ENCODE measurements at regions not wholly inside any gene's neighbourhood (a gene's known extent, or its start where the extent isn't known, plus 50 kb on each side); places are given as distances from the start of the nearest gene placed in this dataset.

DNA sequence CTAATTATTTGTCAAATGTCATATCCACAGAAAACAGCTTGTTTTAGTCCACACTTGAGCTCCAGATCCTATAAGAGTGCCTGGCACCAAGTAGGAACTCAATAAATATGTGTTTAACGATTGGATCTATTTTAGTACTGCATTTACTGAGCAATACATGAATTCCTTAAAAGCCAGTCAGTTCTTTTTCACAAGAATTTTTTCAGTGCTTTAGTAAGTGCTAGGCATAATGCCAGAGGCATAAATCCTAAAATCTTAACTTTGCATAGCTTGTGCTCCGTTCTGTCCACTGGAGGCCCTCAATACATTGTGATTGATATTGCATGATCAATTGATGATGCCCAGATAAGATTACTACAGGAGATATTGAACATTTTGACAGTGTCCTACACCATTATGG, 67.3 kb upstream of the PCSK5 start:
- DNase-seq (no peak), ATAC-seq (ENCODE audit: low read depth) (no peak)
- H2BK15ac ChIP-seq (ENCODE audit: low read depth, low read length), result no peak overlapping the region
- no peak overlapping the region for H3K4ac ChIP-seq (ENCODE audit: low read depth, low read length)
- BruUV-seq (replicated peaks), result no TSS peak
- H3K56ac ChIP-seq (ENCODE audit: extremely low read depth, insufficient read depth, low read length), result no peak overlapping the region
- CTCF ChIA-PET, result no interaction called here
- no peak overlapping the region for H3K23ac ChIP-seq (ENCODE audit: low read depth, low read length)
- no peak overlapping the region for H4K5ac ChIP-seq (ENCODE audit: low read depth, low read length)
- H3K9me1 ChIP-seq (ENCODE audit: insufficient read depth, low read length), result no peaks in the 10 kb centered on the region
- dilution Hi-C loops (cut with HindIII; ENCODE audit: low sequenced_read_pairs, unreplicated experiment), result no loop called here
- H3K4me1 ChIP-seq (ENCODE audit: control insufficient read depth, insufficient read depth, low read length), result no peaks in the 10 kb centered on the region
- no peak overlapping the region for H4K91ac ChIP-seq (ENCODE audit: insufficient read depth, low read depth, low read length)
- no peak overlapping the region for H2AK9ac ChIP-seq (replicated peaks; ENCODE audit: low read depth, low read length, poor library complexity)
- no peak overlapping the region for H3K18ac ChIP-seq (ENCODE audit: low read depth, low read length)
- H3K27ac ChIP-seq (ENCODE audit: insufficient read depth, low read length), result no peak overlapping the region
- TF ChIP-seq CEBPB (IDR thresholded peaks at IDR 0.05; ENCODE audit: low read depth, low read length), result no peak
- TF ChIP-seq SMC3 (IDR thresholded peaks at IDR 0.05; ENCODE audit: low read depth, low read length), result no peak
- no peak for TF ChIP-seq RFX5 (IDR thresholded peaks at IDR 0.05; ENCODE audit: low read depth, low read length)
- H2BK5ac ChIP-seq (ENCODE audit: low read depth, low read length, poor library complexity, severe bottlenecking), result no peak overlapping the region
- H2AK5ac ChIP-seq (ENCODE audit: low read depth, low read length), result no peak overlapping the region
- H3K9ac ChIP-seq (ENCODE audit: low read depth, low read length), result no peak overlapping the region
- POLR2A ChIA-PET (ENCODE audit: unreplicated experiment), result no interaction called here
- no peaks in the 10 kb centered on the region for H4K20me1 ChIP-seq (ENCODE audit: insufficient read depth, low read length)
- no CpG with 5 or more reads among the region's 2 CpGs for WGBS, 2 experiments (ENCODE audit: extremely low coverage in 2 of 2, insufficient read length in 1 of 2)
- no peaks in the 10 kb centered on the region for H3K36me3 ChIP-seq (ENCODE audit: control insufficient read depth, insufficient read depth, low read length)
- H2BK20ac ChIP-seq (ENCODE audit: low read depth, low read length), result no peak overlapping the region
- H3K79me1 ChIP-seq (ENCODE audit: low read depth in 1 of 2, low read length in 2 of 2), result no peaks in the 10 kb centered on the region
- no peaks in the 10 kb centered on the region for H3K9me3 ChIP-seq (ENCODE audit: control insufficient read depth, insufficient read depth, low read length)
- in situ Hi-C loops (cut with MboI; ENCODE audit: low sequenced_read_pairs), result no loop called here
- no peak overlapping the region for H3K14ac ChIP-seq (replicated peaks; ENCODE audit: low read depth, low read length)
- H3K27me3 ChIP-seq (ENCODE audit: control insufficient read depth, insufficient read depth, low read length), result no peaks in the 10 kb centered on the region
- no peak overlapping the region for H3K4me3 ChIP-seq (ENCODE audit: insufficient read depth, low read depth, low read length)
- H4K8ac ChIP-seq (ENCODE audit: low read depth in 2 of 2, low read length in 2 of 2), result no peak overlapping the region
- intact Hi-C loops (cut with micrococcal nuclease), result no loop called here
- H2BK120ac ChIP-seq (ENCODE audit: low read depth, low read length), result no peak overlapping the region
- H2AFZ ChIP-seq (replicated peaks; ENCODE audit: low read length, poor library complexity), result no peak overlapping the region
- no peak overlapping the region for H3K4me2 ChIP-seq (ENCODE audit: low read depth, low read length)
